ENCODE measurements at regions not wholly inside any gene's neighbourhood (a gene's known extent, or its start where the extent isn't known, plus 50 kb on each side); places are given as distances from the start of the nearest gene placed in this dataset.

DNA sequence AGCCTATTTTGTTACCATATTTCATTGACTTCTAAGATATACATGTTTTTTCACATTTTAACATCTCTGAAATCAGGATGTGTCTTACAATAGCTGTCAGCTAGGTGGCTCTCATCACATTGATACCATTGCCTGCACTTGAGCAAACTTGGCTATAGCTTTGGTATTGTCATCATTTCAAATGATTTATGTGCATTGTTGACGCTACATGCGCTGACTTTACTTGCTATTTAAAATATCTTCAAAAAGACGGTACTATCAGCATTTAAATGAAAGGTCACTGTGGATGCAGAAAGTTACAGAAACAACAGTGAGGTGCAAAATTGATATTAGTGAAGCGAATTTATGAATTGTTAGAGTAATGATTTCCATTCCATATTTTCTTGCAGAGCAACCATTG, 54.0 kb upstream of the ABHD2 start:
- intact Hi-C loops (cut with DNase I; ENCODE audit: low total_unique reads): no loop called here
- H3K36me3 ChIP-seq: no peaks in the 10 kb centered on the region

DNA sequence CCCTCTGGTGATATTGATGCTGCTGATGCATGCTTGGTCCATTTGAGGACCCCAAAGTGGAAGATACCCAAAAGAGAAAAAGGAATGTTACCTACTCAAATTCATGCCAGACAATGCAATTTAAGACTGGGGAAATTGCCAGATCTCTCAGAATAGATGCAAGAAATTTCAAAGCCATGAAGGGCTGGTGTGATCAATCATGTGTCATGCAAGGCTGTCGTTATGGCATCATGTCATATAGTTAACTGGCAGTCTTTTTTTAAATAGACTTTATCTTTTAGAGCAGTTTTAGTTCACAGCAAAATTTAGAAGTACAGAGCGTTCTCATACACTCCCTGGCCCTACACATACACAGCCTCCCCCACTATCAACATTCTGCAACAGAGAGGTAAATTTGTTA, 53.1 kb upstream of the ABHD2 start:
- Histone ChIP-seq H3K27me3 (no peaks in the 10 kb centered on the region), H3K9me3 (no peaks in the 10 kb centered on the region), H3K4me3 (no peak overlapping the region), H3K4me1 (no peaks in the 10 kb centered on the region), H3K27ac (no peak overlapping the region), H3K36me3 (no peaks in the 10 kb centered on the region)
- DNase-seq: no peak
- TF ChIP-seq, protein P1, sequence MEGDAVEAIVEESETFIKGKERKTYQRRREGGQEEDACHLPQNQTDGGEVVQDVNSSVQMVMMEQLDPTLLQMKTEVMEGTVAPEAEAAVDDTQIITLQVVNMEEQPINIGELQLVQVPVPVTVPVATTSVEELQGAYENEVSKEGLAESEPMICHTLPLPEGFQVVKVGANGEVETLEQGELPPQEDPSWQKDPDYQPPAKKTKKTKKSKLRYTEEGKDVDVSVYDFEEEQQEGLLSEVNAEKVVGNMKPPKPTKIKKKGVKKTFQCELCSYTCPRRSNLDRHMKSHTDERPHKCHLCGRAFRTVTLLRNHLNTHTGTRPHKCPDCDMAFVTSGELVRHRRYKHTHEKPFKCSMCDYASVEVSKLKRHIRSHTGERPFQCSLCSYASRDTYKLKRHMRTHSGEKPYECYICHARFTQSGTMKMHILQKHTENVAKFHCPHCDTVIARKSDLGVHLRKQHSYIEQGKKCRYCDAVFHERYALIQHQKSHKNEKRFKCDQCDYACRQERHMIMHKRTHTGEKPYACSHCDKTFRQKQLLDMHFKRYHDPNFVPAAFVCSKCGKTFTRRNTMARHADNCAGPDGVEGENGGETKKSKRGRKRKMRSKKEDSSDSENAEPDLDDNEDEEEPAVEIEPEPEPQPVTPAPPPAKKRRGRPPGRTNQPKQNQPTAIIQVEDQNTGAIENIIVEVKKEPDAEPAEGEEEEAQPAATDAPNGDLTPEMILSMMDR (IDR thresholded peaks at IDR 0.05): no peak
- intact Hi-C loops (cut with DNase I; ENCODE audit: low total_unique reads): no loop called here

More for the DNA sequence above, 54.0 kb upstream of the ABHD2 start:
- TF ChIP-seq, protein P1 (IDR thresholded peaks at IDR 0.05): peak; percentile 20 to 37
- Histone ChIP-seq H3K4me3 (no peak overlapping the region), H3K4me1 (no peaks in the 10 kb centered on the region), H3K27ac (no peak overlapping the region), H3K27me3 (no peaks in the 10 kb centered on the region), H3K9me3 (no peaks in the 10 kb centered on the region)
- no peak for DNase-seq

DNA sequence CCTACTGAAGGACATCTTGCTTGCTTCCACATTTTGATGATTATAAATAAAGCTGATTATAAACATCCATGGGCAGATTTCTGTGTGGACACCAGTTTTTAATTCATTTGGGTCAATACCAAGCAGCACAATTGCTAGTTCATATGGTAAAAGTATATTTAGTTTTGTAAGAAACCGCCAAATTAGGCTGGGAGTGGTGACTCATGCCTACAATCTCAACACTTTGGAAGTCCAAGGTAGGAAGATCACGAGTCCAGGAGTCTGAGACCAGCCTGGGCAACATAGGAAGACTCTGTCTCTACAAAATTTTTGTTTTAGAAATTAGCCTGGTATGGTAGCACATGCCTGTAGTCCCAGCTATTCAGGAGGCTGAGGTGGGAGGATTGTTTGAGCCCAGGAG, 52.6 kb upstream of the ABHD2 start:
- H3K4me3 ChIP-seq: no peak overlapping the region
- TF ChIP-seq, protein P1 (IDR thresholded peaks at IDR 0.05): no peak
- no peak overlapping the region for H3K27ac ChIP-seq
- intact Hi-C loops (cut with DNase I; ENCODE audit: low total_unique reads): no loop called here
- no peaks in the 10 kb centered on the region for H3K9me3 ChIP-seq
- no peak for DNase-seq
- no peaks in the 10 kb centered on the region for H3K36me3 ChIP-seq
- no peaks in the 10 kb centered on the region for H3K27me3 ChIP-seq
- peaks cover 0 to 3% (median 0%) of the 10 kb centered on the region in 4 donors for H3K4me1 ChIP-seq

DNA sequence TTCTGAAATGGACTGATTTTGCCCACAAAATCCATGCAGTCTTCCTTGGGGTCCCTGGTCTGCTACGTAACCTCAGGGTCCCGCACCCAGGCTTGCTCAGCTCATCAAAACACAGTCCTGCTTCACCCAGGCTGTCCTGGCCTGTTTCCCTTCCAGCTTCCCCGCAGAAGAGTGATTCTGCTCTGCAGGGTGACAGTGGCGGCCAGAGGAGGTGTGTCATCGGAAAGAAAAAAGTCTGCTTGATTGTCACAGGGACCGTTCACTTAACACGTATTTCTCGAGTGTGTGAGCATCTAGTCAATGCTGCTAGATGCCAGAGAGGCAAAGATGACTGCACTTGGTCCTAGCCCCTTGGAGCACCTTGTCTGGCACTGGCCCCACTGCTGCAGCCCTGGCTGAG, 50.1 kb upstream of the ABHD2 start:
- no peaks in the 10 kb centered on the region for H3K27me3 ChIP-seq
- intact Hi-C loops (cut with DNase I; ENCODE audit: low total_unique reads): no loop called here

More for the DNA sequence above, 50.1 kb upstream of the ABHD2 start:
- Histone ChIP-seq H3K9me3 (no peaks in the 10 kb centered on the region), H3K4me1 (peaks cover 0 to 15% (median 11%) of the 10 kb centered on the region in 4 donors), H3K4me3 (no peak overlapping the region), H3K27ac (no peak overlapping the region), H3K36me3 (no peaks in the 10 kb centered on the region)
- DNase-seq: peak in 1 of 2 donors; percentile 45
- TF ChIP-seq, protein P1 (IDR thresholded peaks at IDR 0.05): no peak

Measured in tibial artery (tissue), 4 donors.